H1 (cell line): ENCODE measurements at regions not wholly inside any gene's neighbourhood (a gene's known extent, or its start where the extent isn't known, plus 50 kb on each side); places are given as distances from the start of the nearest gene placed in this dataset.

Source experiments
- EP300 ChIP-seq, 2 experiments: IDR thresholded peaks; 1 replicate in 1 of 2; 2 replicates in 1 of 2; pipeline ENCODE4 v1.6.1; 2011 to 2012; ENCODE audit warnings: low read depth in 2 of 2, low read length in 2 of 2, mild to moderate bottlenecking in 2 of 2, borderline replicate concordance in 1 of 2, inconsistent platforms in 1 of 2, moderate library complexity in 1 of 2
- KDM1A ChIP-seq: fragments of 200-600, 300-600 bp; sonication (generic); IDR thresholded peaks from 2 replicates; pipeline ENCODE4 v1.7.1; 2016; ENCODE audit warnings: mild to moderate bottlenecking, low read length, borderline replicate concordance
- NANOG ChIP-seq: IDR thresholded peaks from 2 replicates; pipeline ENCODE4 v1.6.1; 2011; ENCODE audit warnings: low read length, low read depth, mild to moderate bottlenecking, inconsistent platforms; ENCODE audit not compliant: insufficient read depth, poor library complexity, severe bottlenecking
- POLR2A ChIP-seq, 2 experiments: IDR thresholded peaks; 1 replicate in 1 of 2; 2 replicates in 1 of 2; pipeline ENCODE4 v1.6.1; 2011; ENCODE audit warnings: low read depth in 2 of 2, low read length in 2 of 2, mild to moderate bottlenecking in 2 of 2; ENCODE audit errors: control extremely low read depth in 1 of 2
- POLR2AphosphoS5 ChIP-seq: IDR thresholded peaks from 2 replicates; pipeline ENCODE4 v1.6.1; 2011; ENCODE audit warnings: low read depth, low read length
- TCF12 ChIP-seq: IDR thresholded peaks from 2 replicates; pipeline ENCODE4 v1.6.1; 2011; ENCODE audit warnings: low read depth, mild to moderate bottlenecking, low read length

DNA sequence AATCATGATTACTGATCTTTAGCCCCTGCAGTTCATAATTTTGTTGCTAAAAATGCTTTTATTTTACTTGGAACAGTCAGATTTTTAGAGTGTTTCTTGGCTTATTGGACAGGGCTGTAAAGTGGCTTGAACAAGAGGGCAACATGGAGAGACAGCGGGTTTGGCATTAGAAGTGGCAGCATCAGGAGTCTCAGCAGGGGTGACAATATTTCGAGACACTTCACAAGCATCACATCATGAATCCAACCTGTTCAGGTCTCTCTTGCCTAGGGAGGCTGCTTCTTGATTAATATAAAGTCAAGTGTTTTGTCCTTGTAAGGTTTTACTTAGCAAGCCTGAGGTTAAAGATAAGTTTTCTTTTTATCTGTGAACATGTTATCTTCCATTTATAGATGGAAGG is 2249.5 kb downstream of the LRRC4C start (continued):
- TF ChIP-seq NANOG, result no peak
- no peak for TF ChIP-seq KDM1A
- TF ChIP-seq EP300 (IDR thresholded peaks at IDR 0.05; ENCODE audit: borderline replicate concordance in 1 of 2, low read depth in 2 of 2, low read length in 2 of 2), result no peak
- no peak for TF ChIP-seq POLR2AphosphoS5
- TF ChIP-seq POLR2A (IDR thresholded peaks at IDR 0.05; ENCODE audit: control extremely low read depth in 1 of 2, low read depth in 2 of 2, low read length in 2 of 2), result no peak
- no peak for TF ChIP-seq TCF12
